Prostate gland (tissue), 2 donors: ENCODE measurements at regions not wholly inside any gene's neighbourhood (a gene's known extent, or its start where the extent isn't known, plus 50 kb on each side); places are given as distances from the start of the nearest gene placed in this dataset.

Source experiments
- CTCF ChIP-seq, 4 experiments: fragments of 200-600 bp in 2 of 4; fragments of 450-650 bp in 2 of 4; sonication (generic) in 2 of 4; IDR thresholded peaks; 1 replicate in 3 of 4; 2 replicates in 1 of 4; pipeline ENCODE4 v1.5.1; 2016 to 2019; ENCODE audit warnings: antibody characterized with exemption in 4 of 4, mild to moderate bottlenecking in 2 of 4, moderate library complexity in 2 of 4
- POLR2AphosphoS5 ChIP-seq: sonication (generic); formaldehyde crosslinking; IDR thresholded peaks from one replicate; pipeline ENCODE4 v1.6.1; 2017; ENCODE audit warnings: antibody characterized with exemption

- TF ChIP-seq CTCF (IDR thresholded peaks at IDR 0.05): no peak
- no peak for TF ChIP-seq POLR2AphosphoS5
Measured at GRCh38 chr22:48894804-48895250, 932.8 kb downstream of the BRD1 start.
